ENCODE measurements at regions not wholly inside any gene's neighbourhood (a gene's known extent, or its start where the extent isn't known, plus 50 kb on each side); places are given as distances from the start of the nearest gene placed in this dataset.

DNA sequence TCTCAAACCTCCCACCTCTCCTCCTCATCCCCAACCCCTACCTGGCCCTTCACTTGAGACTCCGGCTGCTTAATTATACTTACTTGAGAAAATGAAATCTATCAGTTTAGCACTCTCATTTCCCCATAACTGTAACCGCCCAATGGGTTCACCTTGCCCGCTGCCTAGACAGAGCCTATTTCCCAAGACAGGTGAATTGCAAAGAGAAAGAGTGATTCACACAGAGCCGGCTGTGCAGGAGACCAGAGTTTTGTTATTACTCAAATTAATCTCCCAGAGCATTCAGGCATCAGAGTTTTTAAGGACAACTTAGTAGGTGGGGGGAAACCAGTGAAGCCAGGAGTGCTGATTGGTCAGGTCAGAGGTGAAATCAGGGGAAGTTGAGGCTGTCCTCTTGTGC, 301.4 kb upstream of the CDYL start:
- TF ChIP-seq, protein P1, sequence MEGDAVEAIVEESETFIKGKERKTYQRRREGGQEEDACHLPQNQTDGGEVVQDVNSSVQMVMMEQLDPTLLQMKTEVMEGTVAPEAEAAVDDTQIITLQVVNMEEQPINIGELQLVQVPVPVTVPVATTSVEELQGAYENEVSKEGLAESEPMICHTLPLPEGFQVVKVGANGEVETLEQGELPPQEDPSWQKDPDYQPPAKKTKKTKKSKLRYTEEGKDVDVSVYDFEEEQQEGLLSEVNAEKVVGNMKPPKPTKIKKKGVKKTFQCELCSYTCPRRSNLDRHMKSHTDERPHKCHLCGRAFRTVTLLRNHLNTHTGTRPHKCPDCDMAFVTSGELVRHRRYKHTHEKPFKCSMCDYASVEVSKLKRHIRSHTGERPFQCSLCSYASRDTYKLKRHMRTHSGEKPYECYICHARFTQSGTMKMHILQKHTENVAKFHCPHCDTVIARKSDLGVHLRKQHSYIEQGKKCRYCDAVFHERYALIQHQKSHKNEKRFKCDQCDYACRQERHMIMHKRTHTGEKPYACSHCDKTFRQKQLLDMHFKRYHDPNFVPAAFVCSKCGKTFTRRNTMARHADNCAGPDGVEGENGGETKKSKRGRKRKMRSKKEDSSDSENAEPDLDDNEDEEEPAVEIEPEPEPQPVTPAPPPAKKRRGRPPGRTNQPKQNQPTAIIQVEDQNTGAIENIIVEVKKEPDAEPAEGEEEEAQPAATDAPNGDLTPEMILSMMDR (IDR thresholded peaks at IDR 0.05; ENCODE audit: low read length) = no peak
- TF ChIP-seq EZH2 (IDR thresholded peaks at IDR 0.05; ENCODE audit: borderline replicate concordance, low read length) = no peak

Data from OCI-LY1 (cell line).